GM18909 (cell line): ENCODE measurements at regions not wholly inside any gene's neighbourhood (a gene's known extent, or its start where the extent isn't known, plus 50 kb on each side); places are given as distances from the start of the nearest gene placed in this dataset.
"Not testable (repeated sequence)": the region's sequence is repeated elsewhere in the genome, so short reads cannot be mapped to it uniquely, and the experiment has no call there.

Experiments used
- ATAC-seq: cut with Tn5 transposase; IDR thresholded peaks from one replicate; pipeline ENCODE4 v1.9.1; 2021; ENCODE audit warnings: mild to moderate bottlenecking; ENCODE audit not compliant: unreplicated experiment, poor library complexity

DNA sequence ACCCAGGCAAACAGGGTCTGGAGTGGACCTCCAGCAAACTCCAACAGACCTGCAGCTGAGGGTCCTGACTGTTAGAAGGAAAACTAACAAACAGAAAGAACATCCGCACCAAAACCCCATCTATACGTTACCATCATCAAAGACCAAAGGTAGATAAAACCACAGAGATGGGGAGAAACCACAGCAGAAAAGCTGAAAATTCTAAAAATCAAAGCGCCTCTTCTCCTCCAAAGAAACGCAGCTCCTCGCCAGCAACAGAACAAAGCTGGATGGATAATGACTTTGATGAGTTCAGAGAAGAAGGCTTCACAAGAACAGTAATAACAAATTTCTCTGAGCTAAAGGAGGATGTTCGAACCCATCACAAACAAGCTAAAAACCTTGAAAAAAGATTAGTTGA, 274.9 kb downstream of the IKZF2 start:
- ATAC-seq, result not testable (repeated sequence)

GRCh38 chr2:212875950-212876349, 275.5 kb downstream of the IKZF2 start:
- not testable (repeated sequence) for ATAC-seq

GRCh38 chr2:212873256-212873655, 278.2 kb downstream of the IKZF2 start:
- no peak for ATAC-seq

GRCh38 chr2:212871597-212871996, 279.8 kb downstream of the IKZF2 start:
- no peak for ATAC-seq

DNA sequence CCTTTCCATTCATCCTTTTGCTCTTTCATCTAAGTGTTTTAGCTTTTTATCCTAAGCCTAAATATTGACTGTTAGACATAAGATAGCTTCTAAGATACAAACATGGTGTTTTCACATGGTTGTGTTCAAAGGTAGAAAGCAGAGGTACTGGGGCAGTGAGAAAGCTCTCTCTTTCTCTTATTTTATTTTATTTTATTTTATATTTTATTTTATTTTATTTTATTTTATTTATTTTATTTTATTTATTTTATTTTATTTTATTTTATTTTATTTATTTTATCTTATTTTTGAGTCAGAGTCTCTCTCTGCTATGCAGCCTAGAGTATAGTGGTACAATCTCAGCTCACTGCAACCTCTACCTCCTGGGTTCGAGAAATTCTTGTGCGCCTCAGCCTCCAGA, 287.2 kb downstream of the IKZF2 start:
- ATAC-seq, result no peak

GRCh38 chr2:212863185-212863588, 288.2 kb downstream of the IKZF2 start:
- ATAC-seq, result no peak

- ATAC-seq, result no peak
Observed at GRCh38 chr2:212858496-212858895, 292.9 kb downstream of the IKZF2 start.

DNA sequence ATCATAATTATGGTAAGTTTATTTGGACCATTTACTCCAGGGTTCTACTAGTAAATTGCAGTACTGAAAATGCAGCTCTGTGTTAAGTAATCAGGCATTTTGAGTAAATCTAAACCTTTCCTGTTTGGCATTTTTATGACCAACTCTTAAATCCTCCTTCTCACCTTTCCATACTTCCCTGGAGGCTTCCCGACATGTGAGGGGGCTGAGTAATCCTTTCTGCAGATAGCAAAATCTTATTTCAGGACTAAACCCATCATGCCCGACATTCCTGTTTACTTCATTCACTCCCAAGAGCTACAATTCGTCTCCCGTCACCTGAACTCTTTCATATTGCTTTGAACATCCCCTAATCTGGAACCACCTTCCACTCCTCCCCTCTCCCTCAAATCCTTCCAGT, 296.6 kb downstream of the IKZF2 start:
- ATAC-seq, result no peak

GRCh38 chr2:212854116-212854515, 297.3 kb downstream of the IKZF2 start:
- no peak for ATAC-seq

GRCh38 chr2:212845941-212846340, 305.5 kb downstream of the IKZF2 start:
- ATAC-seq, result no peak

- no peak for ATAC-seq
Observed at GRCh38 chr2:212843409-212844199, 305.0 kb upstream of the ERBB4 start.

DNA sequence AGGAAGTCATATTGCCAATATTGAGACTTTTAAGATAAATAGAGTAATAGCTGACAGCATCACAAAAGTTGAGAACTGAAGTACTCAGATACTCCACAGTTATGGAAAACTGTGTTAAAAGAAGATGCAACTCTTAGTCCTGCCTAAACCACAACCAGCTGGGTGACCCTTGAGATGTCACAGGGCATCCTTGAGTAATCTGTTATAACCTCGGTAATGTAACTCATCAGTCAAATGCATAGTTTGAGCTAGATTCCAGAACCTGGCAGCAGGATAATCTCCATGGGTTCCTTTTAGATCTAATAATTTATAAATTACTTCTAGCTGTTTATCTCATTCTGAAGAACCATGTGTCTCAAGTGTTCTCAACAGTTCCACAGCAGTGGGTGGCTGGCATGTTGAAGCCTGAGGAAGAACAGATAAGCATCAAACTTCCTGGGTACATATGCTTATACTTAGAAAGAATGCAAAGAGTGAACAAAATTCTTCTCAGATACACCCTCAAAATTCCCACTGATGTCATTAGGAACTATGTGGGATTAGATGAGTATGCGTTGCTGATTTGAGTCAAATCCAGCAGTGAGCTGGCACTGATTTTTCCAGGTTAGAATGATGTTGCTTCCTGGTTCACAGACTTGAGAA, 304.1 kb upstream of the ERBB4 start:
- no peak for ATAC-seq

GRCh38 chr2:212841460-212841859, 302.9 kb upstream of the ERBB4 start:
- no peak for ATAC-seq

DNA sequence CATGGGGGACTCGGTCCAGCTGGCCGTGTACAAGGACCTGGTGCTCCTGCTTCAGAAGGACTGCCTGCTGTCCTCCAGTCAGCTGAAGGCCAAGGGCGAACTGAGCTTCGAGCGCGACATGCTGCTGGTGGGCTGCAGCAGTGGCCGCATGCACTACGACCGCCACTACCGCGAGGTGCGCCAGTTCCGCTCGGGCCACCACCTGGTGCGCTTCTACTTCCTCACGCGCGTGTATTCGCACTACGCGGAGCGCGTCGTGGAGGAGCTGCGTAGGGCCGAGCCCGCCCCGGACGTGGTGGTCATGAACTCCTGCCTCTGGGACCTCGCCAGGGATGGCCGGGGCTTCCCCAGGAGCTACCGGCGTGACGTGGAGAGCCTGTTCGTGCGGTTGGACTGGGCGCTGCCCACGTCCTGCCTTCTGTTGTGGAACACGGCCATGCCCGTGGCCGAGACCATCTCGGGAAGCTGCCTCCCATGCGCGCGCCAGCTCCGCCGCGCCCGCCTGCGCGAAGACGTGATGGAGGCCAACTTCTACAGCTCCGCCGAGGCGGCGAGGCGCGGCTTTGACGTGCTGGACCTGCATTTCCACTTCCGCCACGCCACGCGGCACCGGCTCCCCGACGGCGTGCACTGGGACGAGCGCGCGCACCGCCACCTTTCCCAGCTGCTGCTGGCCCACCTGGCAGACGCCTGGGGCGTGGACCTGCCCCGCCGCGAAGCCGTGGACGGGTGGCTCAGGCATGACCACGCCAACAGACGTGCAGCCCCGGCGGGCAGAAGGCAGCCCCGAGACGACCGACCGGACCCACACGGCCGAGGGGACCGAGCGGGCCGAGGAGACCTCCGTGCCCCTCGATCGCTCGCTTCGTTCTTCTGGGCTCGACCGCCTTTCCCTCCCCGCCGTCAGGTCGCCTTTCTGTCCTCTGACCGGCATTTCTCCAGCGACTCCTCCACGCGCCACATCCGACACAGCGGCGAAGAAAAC, 293.9 kb upstream of the ERBB4 start:
- ATAC-seq, result no peak

GRCh38 chr2:212831671-212832199, 293.1 kb upstream of the ERBB4 start:
- no peak for ATAC-seq

- ATAC-seq, result no peak
Observed at GRCh38 chr2:212816267-212816666, 277.7 kb upstream of the ERBB4 start.

DNA sequence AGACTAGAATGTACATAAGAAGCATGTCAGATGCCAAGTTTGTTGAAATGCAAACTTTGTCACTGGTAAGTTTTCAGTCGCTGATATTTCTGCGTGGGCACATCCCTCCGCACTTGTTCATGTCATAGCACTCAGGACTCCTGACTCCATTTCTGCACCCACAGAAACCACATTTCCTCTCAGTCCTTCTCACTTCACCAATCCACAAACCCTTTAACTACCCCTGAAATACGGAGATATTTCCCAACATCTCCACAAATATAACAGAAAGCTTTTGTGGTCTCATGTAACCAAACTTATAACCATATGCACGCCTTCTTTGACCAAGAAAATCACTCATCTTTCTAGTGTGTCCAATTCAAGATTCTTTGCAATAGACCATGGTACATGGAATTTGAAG, 276.9 kb upstream of the ERBB4 start:
- peak; percentile 58 for ATAC-seq

GRCh38 chr2:212814941-212815340, 276.3 kb upstream of the ERBB4 start:
- ATAC-seq, result peak; percentile 13

DNA sequence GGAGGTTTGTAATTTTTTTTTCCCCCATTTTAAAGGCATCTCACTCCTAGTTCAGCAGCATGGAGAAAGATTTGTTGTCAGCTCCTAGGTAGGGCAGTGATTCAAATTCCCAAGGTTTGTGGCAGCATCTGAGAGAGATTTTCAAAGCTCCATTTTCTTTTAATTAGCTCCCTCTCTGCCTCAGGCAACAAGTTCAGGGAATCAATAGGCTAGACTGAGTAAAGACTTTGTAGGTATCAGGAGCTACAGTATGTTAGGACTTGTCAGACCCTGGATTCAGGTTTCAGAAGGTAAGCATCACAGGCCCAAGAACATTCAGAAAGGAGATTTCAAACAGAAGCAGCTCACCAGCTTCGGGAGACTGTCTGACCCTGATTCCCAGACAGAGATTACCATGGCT, 273.3 kb upstream of the ERBB4 start:
- ATAC-seq, result no peak

GRCh38 chr2:212811036-212811805, 272.6 kb upstream of the ERBB4 start:
- ATAC-seq, result no peak
